ENCODE measurements at regions not wholly inside any gene's neighbourhood (a gene's known extent, or its start where the extent isn't known, plus 50 kb on each side); places are given as distances from the start of the nearest gene placed in this dataset.

DNA sequence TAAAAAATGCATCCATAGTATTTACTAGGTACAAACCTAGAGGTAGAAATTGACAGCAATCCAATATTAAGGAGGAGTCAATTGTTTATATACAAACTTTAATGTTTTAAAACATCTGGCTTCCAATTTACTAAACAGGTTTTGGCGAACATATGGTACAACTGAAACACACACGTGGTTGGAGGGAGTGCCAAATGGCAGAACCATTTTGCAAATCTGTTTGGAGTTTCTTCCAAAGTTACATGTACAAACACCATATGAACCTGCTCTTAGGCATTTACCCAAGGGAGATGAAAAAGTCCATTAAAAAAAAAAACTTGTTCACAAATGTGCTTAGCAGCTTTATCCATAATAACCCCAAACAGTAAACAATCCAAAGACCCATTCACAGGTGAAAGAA lies 159.8 kb upstream of the MYOCD start:
- no peak for TF ChIP-seq CTCF (IDR thresholded peaks at IDR 0.05 in 2 of 3, conservative IDR thresholded peaks at IDR 0.05 in 1 of 3; ENCODE audit: control insufficient read depth in 2 of 3, extremely low read depth in 1 of 3, insufficient read depth in 1 of 3, low read depth in 3 of 3, low read length in 3 of 3)
- no peak for TF ChIP-seq MAX (IDR thresholded peaks at IDR 0.05; ENCODE audit: low read depth, low read length)
- no peak for TF ChIP-seq E2F4 (IDR thresholded peaks at IDR 0.05; ENCODE audit: low read depth, low read length)
- TF ChIP-seq ZNF274 (IDR thresholded peaks at IDR 0.05; ENCODE audit: insufficient read depth, insufficient read length), result no peak
- TF ChIP-seq EZH2 (IDR thresholded peaks at IDR 0.05; ENCODE audit: borderline replicate concordance, control insufficient read depth, low read depth, low read length), result no peak
- no peak for TF ChIP-seq JUNB (IDR thresholded peaks at IDR 0.05)
- no peak for TF ChIP-seq ZZZ3 (IDR thresholded peaks at IDR 0.05; ENCODE audit: control insufficient read depth, insufficient read length, low read depth)
- no peak for TF ChIP-seq IKZF1 (conservative IDR thresholded peaks at IDR 0.05)

Measured in GM12878 (cell line).